ENCODE measurements at regions not wholly inside any gene's neighbourhood (a gene's known extent, or its start where the extent isn't known, plus 50 kb on each side); places are given as distances from the start of the nearest gene placed in this dataset.
A peak's percentile ranks its signal among the peaks of the same experiment; 100 is the strongest.

DNA sequence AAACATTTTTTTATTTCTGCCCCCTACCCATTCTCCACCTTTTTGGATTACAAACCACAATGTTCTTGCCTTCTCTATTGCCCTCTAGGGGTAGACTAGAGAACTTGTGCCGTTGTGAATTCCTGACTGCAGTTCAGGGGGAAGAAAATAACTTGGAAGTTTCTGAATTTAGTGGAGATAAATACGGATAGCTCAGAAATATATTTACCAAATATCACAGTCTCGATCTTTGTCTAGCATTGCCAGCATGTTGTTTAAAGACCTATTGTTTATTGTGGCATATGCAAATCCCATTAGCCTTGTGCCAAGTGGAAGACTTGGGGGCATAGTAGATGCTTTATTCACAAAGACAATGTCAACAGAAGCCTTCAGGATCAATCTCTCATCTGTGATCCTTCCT lies 154.1 kb upstream of the MMS22L start:
- peak; percentile 19 for DNase-seq (ENCODE audit: low read depth, low spot score)
- ChIA-PET POLR2A (no interaction called here), CTCF (interaction anchor here (0.9 to 1.5 kb wide), 7 partner anchors 9 to 487 kb away, joined by 3 to 8 read pairs (median 4); no protein-coding TSS in a partner anchor), RAD21 (ENCODE audit: low non-redundant PET in 1 of 2, low total read pairs in 2 of 2, uncharacterized antibody in 2 of 2, unreplicated experiment in 2 of 2) (no interaction called here)
- ATAC-seq = peak; percentile 67
- no peaks in the 10 kb centered on the region for H4K20me1 ChIP-seq (ENCODE audit: insufficient read depth)
- intact Hi-C loops (cut with micrococcal nuclease) = no loop called here
- BruUV-seq (replicated peaks) = no TSS peak
- no peaks in the 10 kb centered on the region for H3K9me2 ChIP-seq (ENCODE audit: insufficient read depth)
- no peak overlapping the region for H3K9ac ChIP-seq (ENCODE audit: low read length)
- no peak overlapping the region for H3K4me2 ChIP-seq (ENCODE audit: low read length)
- no peaks in the 10 kb centered on the region for H3K9me3 ChIP-seq (ENCODE audit: control insufficient read depth in 1 of 2, insufficient read depth in 1 of 2, low read depth in 1 of 2, low read length in 2 of 2)
- peak overlapping the region; percentile 5 for H2AFZ ChIP-seq (ENCODE audit: low read depth, low read length, poor library complexity, severe bottlenecking)
- TF ChIP-seq JUND (IDR thresholded peaks at IDR 0.05) = no peak
- TF ChIP-seq RAD21 (IDR thresholded peaks at IDR 0.05; ENCODE audit: low read depth) = peak; percentile 48; the same call in 1 of the 2 replicates
- TF ChIP-seq CTCF (IDR thresholded peaks at IDR 0.05 in 2 of 3, conservative IDR thresholded peaks at IDR 0.05 in 1 of 3; ENCODE audit: borderline replicate concordance in 1 of 3, insufficient read depth in 1 of 3, low read depth in 2 of 3, low read length in 2 of 3) = peak; percentile 49 to 90 (median 87); a peak in 5 of 6 replicates
- TF ChIP-seq SRF (IDR thresholded peaks at IDR 0.05; ENCODE audit: low read depth) = no peak
- no peak overlapping the region for H3K27ac ChIP-seq (ENCODE audit: low read depth, low read length)
- no peak overlapping the region for H3K4me3 ChIP-seq (replicated peaks in 1 of 2; ENCODE audit: low read depth in 1 of 2, low read length in 2 of 2)
- H3K27me3 ChIP-seq (ENCODE audit: insufficient read depth, low read length) = peaks cover 13% of the 10 kb centered on the region; the same call in 1 of the 2 replicates
- H3K79me2 ChIP-seq (ENCODE audit: insufficient read depth, low read length) = no peaks in the 10 kb centered on the region
- H3K4me1 ChIP-seq (ENCODE audit: control insufficient read depth in 1 of 2, insufficient read depth in 2 of 2, low read length in 2 of 2) = peaks cover 0 to 6% of the 10 kb centered on the region in 2 experiments; a peak in 1 of 4 replicates
- H3K36me3 ChIP-seq (ENCODE audit: control insufficient read depth in 1 of 2, insufficient read depth in 2 of 2, low read length in 2 of 2) = no peaks in the 10 kb centered on the region

- DNase-seq (ENCODE audit: low read depth, low spot score) (no peak), ATAC-seq (no peak)
- ChIA-PET RAD21 (ENCODE audit: low non-redundant PET in 1 of 2, low total read pairs in 2 of 2, uncharacterized antibody in 2 of 2, unreplicated experiment in 2 of 2) (no interaction called here), CTCF (interaction anchor here (0.9 to 1.5 kb wide), 4 partner anchors 12 to 1681 kb away, joined by 3 to 4 read pairs (median 3); no protein-coding TSS in a partner anchor), POLR2A (no interaction called here)
- Histone ChIP-seq H3K27me3 (ENCODE audit: insufficient read depth, low read length) (peaks cover 13% of the 10 kb centered on the region; the same call in 1 of the 2 replicates), H3K4me1 (ENCODE audit: control insufficient read depth in 1 of 2, insufficient read depth in 2 of 2, low read length in 2 of 2) (peaks cover 0 to 6% of the 10 kb centered on the region in 2 experiments; a peak in 1 of 4 replicates), H3K4me2 (ENCODE audit: low read length) (no peak overlapping the region), H2AFZ (ENCODE audit: low read depth, low read length, poor library complexity, severe bottlenecking) (no peak overlapping the region), H3K9me3 (ENCODE audit: control insufficient read depth in 1 of 2, insufficient read depth in 1 of 2, low read depth in 1 of 2, low read length in 2 of 2) (no peaks in the 10 kb centered on the region), H3K36me3 (ENCODE audit: control insufficient read depth in 1 of 2, insufficient read depth in 2 of 2, low read length in 2 of 2) (no peaks in the 10 kb centered on the region), H3K27ac (ENCODE audit: low read depth, low read length) (no peak overlapping the region), H3K9me2 (ENCODE audit: insufficient read depth) (no peaks in the 10 kb centered on the region), H4K20me1 (ENCODE audit: insufficient read depth) (no peaks in the 10 kb centered on the region), H3K9ac (ENCODE audit: low read length) (no peak overlapping the region), H3K4me3 (replicated peaks in 1 of 2; ENCODE audit: low read depth in 1 of 2, low read length in 2 of 2) (no peak overlapping the region), H3K79me2 (ENCODE audit: insufficient read depth, low read length) (no peaks in the 10 kb centered on the region)
- intact Hi-C loops (cut with micrococcal nuclease) = no loop called here
- BruUV-seq (replicated peaks) = no TSS peak
- TF ChIP-seq EZH2phosphoT487 (IDR thresholded peaks at IDR 0.05; ENCODE audit: borderline replicate concordance) = no peak
- no peak for TF ChIP-seq POLR2A (IDR thresholded peaks at IDR 0.05; ENCODE audit: borderline replicate concordance, extremely low read depth, insufficient read depth, insufficient read length)
- TF ChIP-seq FOSL1 (IDR thresholded peaks at IDR 0.05; ENCODE audit: low read depth) = no peak
- no peak for TF ChIP-seq SP1 (IDR thresholded peaks at IDR 0.05; ENCODE audit: low read depth)
- TF ChIP-seq, protein P1, sequence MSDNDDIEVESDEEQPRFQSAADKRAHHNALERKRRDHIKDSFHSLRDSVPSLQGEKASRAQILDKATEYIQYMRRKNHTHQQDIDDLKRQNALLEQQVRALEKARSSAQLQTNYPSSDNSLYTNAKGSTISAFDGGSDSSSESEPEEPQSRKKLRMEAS (IDR thresholded peaks at IDR 0.05) = no peak
- no peak for TF ChIP-seq CBX3 (IDR thresholded peaks at IDR 0.05; ENCODE audit: low read depth)
- TF ChIP-seq SIN3A (IDR thresholded peaks at IDR 0.05; ENCODE audit: low read depth) = no peak
- TF ChIP-seq TCF7L2 (IDR thresholded peaks at IDR 0.05; ENCODE audit: borderline replicate concordance, extremely low read depth, insufficient read depth, insufficient read length) = no peak
- TF ChIP-seq REST (IDR thresholded peaks at IDR 0.05; ENCODE audit: low read depth) = no peak
These were observed 155.1 kb upstream of the MMS22L start for GRCh38 chr6:97438011-97438671.

Measured in HCT116 (cell line).